ENCODE measurements at regions not wholly inside any gene's neighbourhood (a gene's known extent, or its start where the extent isn't known, plus 50 kb on each side); places are given as distances from the start of the nearest gene placed in this dataset.
"Not testable (repeated sequence)": the region's sequence is repeated elsewhere in the genome, so short reads cannot be mapped to it uniquely, and the experiment has no call there.

DNA sequence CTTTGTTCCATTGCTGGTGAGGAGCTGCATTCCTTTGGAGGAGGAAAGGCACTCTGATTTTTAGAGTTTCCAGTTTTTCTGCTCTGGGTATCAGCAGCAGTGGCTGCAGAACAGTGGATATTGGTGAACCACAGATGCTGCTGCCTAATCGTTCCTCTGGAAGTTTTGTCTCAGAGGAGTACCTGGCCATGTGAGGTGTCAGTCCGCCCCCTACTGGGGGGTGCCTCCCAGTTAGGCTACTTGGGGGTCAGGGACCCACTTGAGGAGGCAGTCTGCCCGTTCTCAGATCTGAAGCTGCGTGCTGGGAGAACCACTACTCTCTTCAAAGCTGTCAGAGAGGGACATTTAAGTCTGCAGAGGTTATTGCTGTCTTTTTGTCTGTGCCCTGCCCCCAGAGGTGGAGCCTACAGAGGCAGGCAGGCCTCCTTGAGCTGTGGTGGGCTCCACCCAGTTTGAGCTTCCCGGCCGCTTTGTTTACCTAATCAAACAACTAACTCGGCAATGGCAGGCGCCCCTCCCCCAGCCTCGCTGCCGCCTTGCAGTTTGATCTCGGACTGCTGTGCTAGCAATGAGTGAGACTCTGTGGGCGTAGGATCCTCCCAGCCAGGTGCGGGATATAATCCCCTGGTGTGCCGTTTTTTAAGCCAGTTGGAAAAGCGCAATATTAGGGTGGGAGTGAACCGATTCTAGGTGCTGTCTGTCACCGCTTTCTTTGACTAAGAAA, 467.3 kb upstream of the TBL1XR1 start:
- H3K27ac ChIP-seq (ENCODE audit: low read depth, low read length); H3K27me3 ChIP-seq (ENCODE audit: control insufficient read depth, insufficient read depth, low read length); H3K4me1 ChIP-seq (ENCODE audit: control insufficient read depth, insufficient read depth, low read length); H3K4me3 ChIP-seq (ENCODE audit: low read depth, low read length); H3K9ac ChIP-seq (ENCODE audit: low read length); H3K36me3 ChIP-seq (ENCODE audit: control insufficient read depth, insufficient read depth, low read length): not testable (repeated sequence)
- peaks cover 14% of the 10 kb centered on the region for H3K9me3 ChIP-seq (ENCODE audit: control insufficient read depth, insufficient read depth, low read depth, low read length)

DNA sequence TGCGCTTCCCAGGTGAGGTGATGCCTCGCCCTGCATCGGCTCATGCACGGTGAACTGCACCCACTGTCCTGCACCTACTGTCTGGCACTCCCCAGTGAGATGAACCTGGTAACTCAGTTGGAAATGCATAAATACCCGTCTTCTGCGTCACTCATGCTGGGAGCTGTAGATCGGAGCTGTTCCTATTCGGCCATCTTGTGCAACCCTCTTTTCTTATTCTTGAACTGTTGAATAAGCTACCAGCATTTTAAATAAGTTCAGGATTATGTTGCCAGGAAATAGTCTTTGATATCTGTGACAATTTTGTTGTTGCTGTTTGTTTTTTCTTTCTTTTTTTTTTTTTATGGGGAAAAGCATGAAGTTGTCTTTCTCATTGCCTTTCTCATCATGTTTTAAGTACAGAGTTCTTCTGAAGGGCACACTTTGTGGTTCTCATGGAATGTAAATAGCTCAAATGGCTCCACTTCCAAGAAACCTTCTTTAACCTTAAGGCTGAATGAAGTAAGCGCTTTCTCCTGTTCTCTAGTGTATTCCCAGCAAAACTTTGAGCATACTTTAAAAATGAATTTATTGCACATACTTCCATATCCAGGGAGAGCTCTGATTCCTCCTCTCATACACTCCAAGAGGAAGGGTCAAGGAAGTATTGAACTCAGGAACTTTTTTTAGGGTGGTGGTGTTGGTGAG, 468.0 kb upstream of the TBL1XR1 start:
- Histone ChIP-seq H3K36me3 (ENCODE audit: control insufficient read depth, insufficient read depth, low read length) (no peaks in the 10 kb centered on the region), H3K27ac (ENCODE audit: low read depth, low read length) (no peak overlapping the region), H3K27me3 (ENCODE audit: control insufficient read depth, insufficient read depth, low read length) (no peaks in the 10 kb centered on the region), H3K9ac (ENCODE audit: low read length) (no peak overlapping the region), H3K4me3 (ENCODE audit: low read depth, low read length) (no peak overlapping the region), H3K4me1 (ENCODE audit: control insufficient read depth, insufficient read depth, low read length) (no peaks in the 10 kb centered on the region), H3K9me3 (ENCODE audit: control insufficient read depth, insufficient read depth, low read depth, low read length) (peaks cover 14% of the 10 kb centered on the region)

DNA sequence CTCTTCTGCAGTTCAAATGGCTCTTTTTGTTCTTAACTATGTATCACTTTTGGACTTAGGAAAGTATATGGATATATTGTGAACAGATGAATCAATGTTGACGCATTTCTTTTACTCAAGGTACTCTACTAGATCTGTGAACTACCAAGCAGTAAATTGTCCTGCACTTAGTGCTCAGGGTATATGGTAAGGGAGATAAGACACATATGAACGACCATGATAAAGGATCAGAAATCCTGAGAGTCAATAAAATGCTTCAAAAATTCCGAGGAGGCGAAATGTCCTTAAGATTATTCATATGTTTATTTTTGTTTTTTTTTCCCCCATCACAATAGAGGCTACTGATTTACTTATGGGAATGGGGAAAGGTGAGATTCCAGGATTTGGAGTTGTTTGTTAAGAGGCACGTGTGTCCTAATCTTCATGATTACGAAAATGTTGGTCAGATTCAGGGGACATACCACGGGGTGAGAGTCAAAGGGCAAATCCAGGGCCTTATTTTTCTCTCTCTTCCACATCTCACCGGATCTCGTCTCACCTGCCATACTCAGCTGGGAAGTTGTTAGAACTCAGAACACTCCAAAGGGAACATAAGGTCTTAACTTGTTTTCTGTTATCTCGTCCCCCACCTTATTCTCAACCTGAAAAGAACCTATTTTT, 475.1 kb upstream of the TBL1XR1 start:
- Histone ChIP-seq H3K4me1 (ENCODE audit: control insufficient read depth, insufficient read depth, low read length) (no peaks in the 10 kb centered on the region), H3K27me3 (ENCODE audit: control insufficient read depth, insufficient read depth, low read length) (no peaks in the 10 kb centered on the region), H3K4me3 (ENCODE audit: low read depth, low read length) (no peak overlapping the region), H3K36me3 (ENCODE audit: control insufficient read depth, insufficient read depth, low read length) (no peaks in the 10 kb centered on the region), H3K9ac (ENCODE audit: low read length) (no peak overlapping the region), H3K27ac (ENCODE audit: low read depth, low read length) (no peak overlapping the region), H3K9me3 (ENCODE audit: control insufficient read depth, insufficient read depth, low read depth, low read length) (no peaks in the 10 kb centered on the region)

DNA sequence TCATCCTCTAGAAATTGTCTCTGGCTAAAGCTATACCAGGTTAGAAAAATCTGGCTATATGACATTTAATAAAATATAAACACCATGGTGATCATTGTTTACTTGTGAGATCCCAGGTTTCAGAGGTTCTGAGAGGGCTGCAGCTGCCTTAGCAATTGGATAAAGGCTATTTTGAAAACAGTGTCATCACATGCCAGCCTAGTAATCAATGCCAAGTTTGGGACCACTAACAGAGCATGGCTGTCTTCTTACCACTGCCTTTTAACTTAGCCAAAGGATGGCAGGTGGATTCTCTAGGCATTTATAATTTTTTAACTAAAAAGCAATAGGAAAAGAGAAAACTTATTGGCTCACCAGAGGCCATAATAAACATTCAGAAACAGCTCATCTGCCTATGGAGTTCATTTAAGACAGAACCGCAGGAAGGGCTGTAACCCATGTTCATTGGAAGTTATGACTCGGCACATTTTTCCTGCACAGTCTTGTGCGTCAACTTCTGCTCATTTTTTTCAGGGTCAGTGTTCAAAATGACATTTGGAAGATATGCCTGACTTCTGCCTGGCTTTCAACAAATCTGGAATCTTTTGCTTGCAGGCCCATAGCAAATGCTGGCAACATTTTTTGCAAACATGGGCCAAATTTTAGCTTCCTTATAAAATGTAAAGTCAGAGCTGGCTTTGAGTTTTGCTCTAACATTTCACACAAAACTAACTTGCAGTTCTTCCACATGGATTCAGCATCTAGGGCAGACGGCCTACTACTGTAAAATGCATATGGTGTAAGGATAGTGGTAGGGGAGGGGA, 476.0 kb upstream of the TBL1XR1 start:
- Histone ChIP-seq H3K36me3 (ENCODE audit: control insufficient read depth, insufficient read depth, low read length) (no peaks in the 10 kb centered on the region), H3K27ac (ENCODE audit: low read depth, low read length) (no peak overlapping the region), H3K27me3 (ENCODE audit: control insufficient read depth, insufficient read depth, low read length) (no peaks in the 10 kb centered on the region), H3K9me3 (ENCODE audit: control insufficient read depth, insufficient read depth, low read depth, low read length) (no peaks in the 10 kb centered on the region), H3K9ac (ENCODE audit: low read length) (no peak overlapping the region), H3K4me3 (ENCODE audit: low read depth, low read length) (no peak overlapping the region), H3K4me1 (ENCODE audit: control insufficient read depth, insufficient read depth, low read length) (no peaks in the 10 kb centered on the region)

DNA sequence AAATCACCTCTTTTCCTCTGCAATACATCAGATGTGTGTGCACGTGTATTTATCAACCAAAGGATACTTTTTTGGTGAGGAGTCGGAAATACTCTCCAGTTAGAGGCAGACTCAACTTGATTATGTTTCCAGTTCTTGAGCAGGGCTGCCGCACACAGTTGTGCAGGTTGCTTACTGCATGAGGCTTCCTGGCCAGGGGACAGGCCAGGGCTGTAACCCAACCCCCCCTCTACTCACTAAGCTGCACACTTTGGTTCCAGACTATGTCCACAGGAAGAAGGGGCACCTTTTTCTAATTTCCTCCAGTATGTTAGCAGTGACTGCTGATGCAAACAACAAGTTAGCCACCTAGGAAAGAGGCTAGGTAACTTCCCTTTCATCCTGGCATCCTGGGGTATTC, 476.9 kb upstream of the TBL1XR1 start:
- no peaks in the 10 kb centered on the region; the same call in 1 of the 2 replicates for H3K4me1 ChIP-seq (ENCODE audit: control insufficient read depth, insufficient read depth, low read length)
- H3K27ac ChIP-seq (ENCODE audit: low read depth, low read length), result no peak overlapping the region

DNA sequence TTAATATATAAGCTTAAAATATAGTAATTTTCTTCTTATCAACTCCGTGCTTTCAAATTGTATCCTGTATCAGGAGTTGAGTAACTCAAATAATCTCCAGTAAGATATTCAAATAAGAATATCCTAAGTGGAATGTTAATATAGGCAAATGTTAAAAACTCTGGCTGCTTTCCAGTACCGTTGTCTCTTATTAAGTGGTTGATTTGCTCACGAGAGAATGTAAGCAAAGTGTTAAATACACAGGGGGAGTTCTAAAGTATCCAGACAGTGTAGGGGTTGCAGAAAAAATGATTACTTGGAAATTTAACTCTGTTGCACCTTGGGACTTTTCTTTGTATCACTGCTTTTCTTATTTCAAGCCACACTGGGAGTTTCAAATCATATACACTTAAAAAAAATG, 478.9 kb upstream of the TBL1XR1 start:
- Histone ChIP-seq H3K4me3 (ENCODE audit: low read depth, low read length) (no peak overlapping the region), H3K9me3 (ENCODE audit: control insufficient read depth, insufficient read depth, low read depth, low read length) (no peaks in the 10 kb centered on the region), H3K36me3 (ENCODE audit: control insufficient read depth, insufficient read depth, low read length) (no peaks in the 10 kb centered on the region), H3K4me1 (ENCODE audit: control insufficient read depth, insufficient read depth, low read length) (peaks cover 3% of the 10 kb centered on the region; the same call in 1 of the 2 replicates), H3K27me3 (ENCODE audit: control insufficient read depth, insufficient read depth, low read length) (no peaks in the 10 kb centered on the region), H3K9ac (ENCODE audit: low read length) (no peak overlapping the region), H3K27ac (ENCODE audit: low read depth, low read length) (no peak overlapping the region)

More for the DNA sequence above, 476.9 kb upstream of the TBL1XR1 start:
- Histone ChIP-seq H3K9ac (ENCODE audit: low read length) (no peak overlapping the region), H3K9me3 (ENCODE audit: control insufficient read depth, insufficient read depth, low read depth, low read length) (no peaks in the 10 kb centered on the region), H3K4me3 (ENCODE audit: low read depth, low read length) (no peak overlapping the region), H3K27me3 (ENCODE audit: control insufficient read depth, insufficient read depth, low read length) (no peaks in the 10 kb centered on the region), H3K36me3 (ENCODE audit: control insufficient read depth, insufficient read depth, low read length) (no peaks in the 10 kb centered on the region)

DNA sequence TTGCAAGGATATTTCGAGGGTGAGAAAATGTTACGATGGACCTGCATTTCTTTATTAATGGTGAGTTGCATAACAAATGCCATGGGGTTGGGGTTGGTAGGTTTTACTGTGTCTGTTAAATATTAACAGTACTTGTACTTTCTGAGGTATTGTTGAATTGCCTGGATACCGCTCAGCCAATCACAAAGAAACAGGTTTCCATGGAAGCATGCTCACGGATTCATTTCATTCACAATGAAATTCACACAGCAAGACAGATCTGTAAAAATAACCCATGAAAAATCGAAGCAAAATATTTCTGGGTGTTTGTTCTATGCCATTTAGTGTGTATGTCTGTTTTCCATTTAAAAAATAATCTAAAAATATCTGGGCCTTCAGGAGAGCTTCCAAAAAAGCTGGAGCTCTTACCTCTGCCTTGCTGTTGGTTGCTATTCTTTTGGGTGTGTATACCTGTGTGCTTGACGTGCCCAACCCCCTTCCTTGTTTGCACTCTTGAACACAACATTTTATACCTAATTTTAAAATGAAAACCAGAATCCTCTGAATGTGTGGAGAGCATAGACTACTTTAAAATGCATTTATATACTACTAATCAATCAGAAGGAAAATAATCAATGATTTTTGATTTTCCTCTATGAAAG, 479.8 kb upstream of the TBL1XR1 start:
- no peaks in the 10 kb centered on the region for H3K27me3 ChIP-seq (ENCODE audit: control insufficient read depth, insufficient read depth, low read length)
- H3K4me1 ChIP-seq (ENCODE audit: control insufficient read depth, insufficient read depth, low read length), result peaks cover 3% of the 10 kb centered on the region; the same call in 1 of the 2 replicates
- no peak overlapping the region for H3K9ac ChIP-seq (ENCODE audit: low read length)
- no peak overlapping the region for H3K4me3 ChIP-seq (ENCODE audit: low read depth, low read length)
- H3K9me3 ChIP-seq (ENCODE audit: control insufficient read depth, insufficient read depth, low read depth, low read length), result no peaks in the 10 kb centered on the region
- no peak overlapping the region for H3K27ac ChIP-seq (ENCODE audit: low read depth, low read length)
- no peaks in the 10 kb centered on the region for H3K36me3 ChIP-seq (ENCODE audit: control insufficient read depth, insufficient read depth, low read length)

DNA sequence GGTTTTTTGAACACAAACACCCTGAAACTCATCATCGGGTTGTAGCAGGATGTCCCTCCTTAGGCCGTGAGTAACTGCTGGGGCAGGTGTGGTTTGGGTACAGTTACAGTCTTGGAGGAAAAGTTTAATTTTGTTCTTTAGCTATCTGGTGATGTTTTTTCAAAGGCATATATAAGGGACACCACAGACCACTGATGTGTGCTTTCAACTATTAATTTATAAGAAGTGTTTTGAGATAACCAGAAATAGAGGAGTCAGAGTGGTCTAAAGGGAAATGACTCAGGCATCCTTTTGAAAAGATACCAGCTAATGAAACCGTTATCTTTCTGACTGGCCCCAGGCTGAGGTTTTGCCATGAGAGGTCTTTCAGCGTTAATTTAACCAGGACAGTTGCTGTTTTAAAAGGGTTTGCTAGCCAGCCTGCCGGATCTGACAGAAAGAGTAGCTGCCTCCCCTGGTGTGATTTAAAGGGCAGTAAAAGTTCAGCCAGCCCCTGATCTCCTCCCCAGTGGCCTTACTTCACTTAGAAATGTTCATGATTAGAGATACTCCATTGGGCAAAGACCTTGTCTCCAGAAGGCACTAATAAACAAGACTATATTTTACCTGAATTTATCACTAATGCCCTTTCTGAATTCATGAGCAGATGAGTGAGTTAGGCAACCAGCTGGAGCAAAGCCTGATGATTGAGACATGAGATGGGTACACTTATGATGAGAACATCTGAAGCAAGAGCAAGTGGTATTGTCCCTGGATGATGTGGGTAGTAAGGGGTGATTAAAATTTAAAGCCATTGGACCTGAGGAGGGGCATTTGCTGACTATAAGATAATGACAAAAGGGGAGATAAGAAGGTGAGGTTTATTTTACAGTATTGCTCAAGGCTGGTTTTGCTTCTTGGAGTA, 482.5 kb upstream of the TBL1XR1 start:
- no peaks in the 10 kb centered on the region for H3K9me3 ChIP-seq (ENCODE audit: control insufficient read depth, insufficient read depth, low read depth, low read length)
- no peak overlapping the region for H3K9ac ChIP-seq (ENCODE audit: low read length)
- no peaks in the 10 kb centered on the region for H3K36me3 ChIP-seq (ENCODE audit: control insufficient read depth, insufficient read depth, low read length)
- H3K4me3 ChIP-seq (ENCODE audit: low read depth, low read length), result no peak overlapping the region
- peaks cover 3% of the 10 kb centered on the region; the same call in 1 of the 2 replicates for H3K4me1 ChIP-seq (ENCODE audit: control insufficient read depth, insufficient read depth, low read length)
- H3K27me3 ChIP-seq (ENCODE audit: control insufficient read depth, insufficient read depth, low read length), result no peaks in the 10 kb centered on the region
- H3K27ac ChIP-seq (ENCODE audit: low read depth, low read length), result no peak overlapping the region

DNA sequence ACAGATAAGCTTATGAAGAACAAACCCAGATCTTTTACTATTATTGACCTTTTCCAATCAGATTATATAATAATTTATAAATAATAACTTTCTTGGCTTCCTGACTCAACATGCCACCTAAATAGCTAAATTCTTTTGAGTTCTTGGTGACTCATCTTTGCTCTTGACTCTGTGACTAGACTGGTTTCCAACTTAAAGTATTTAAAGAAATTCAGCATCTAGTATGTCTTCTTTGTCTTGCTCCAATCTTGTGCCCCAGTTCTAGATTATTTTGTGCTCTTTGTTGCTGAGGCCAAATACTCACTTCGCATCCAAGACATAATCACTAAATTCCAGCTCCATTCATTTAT, 483.2 kb upstream of the TBL1XR1 start:
- Histone ChIP-seq H3K4me1 (ENCODE audit: control insufficient read depth, insufficient read depth, low read length) (peaks cover 3% of the 10 kb centered on the region; the same call in 1 of the 2 replicates), H3K36me3 (ENCODE audit: control insufficient read depth, insufficient read depth, low read length) (no peaks in the 10 kb centered on the region), H3K4me3 (ENCODE audit: low read depth, low read length) (no peak overlapping the region), H3K27ac (ENCODE audit: low read depth, low read length) (no peak overlapping the region), H3K9ac (ENCODE audit: low read length) (no peak overlapping the region), H3K27me3 (ENCODE audit: control insufficient read depth, insufficient read depth, low read length) (no peaks in the 10 kb centered on the region), H3K9me3 (ENCODE audit: control insufficient read depth, insufficient read depth, low read depth, low read length) (no peaks in the 10 kb centered on the region)

DNA sequence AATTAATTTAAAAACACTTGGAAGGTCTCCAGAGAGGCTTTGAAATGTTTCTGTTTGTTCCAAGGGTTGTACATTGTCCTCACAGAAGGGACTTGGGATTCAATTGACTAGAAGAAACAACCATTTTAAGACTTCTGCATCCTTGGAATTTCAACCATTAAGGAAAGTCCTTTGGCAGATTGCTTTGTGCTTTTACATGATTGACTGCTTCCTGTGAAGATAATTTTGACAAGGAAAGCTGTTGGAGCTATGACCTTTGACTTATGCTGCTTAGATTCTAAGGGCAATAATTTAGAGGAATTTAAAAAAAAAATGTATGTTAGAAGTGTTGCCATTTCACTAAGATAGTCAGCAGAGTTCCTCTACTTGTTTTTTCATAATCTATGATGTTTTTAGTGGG, 483.9 kb upstream of the TBL1XR1 start:
- no peaks in the 10 kb centered on the region for H3K27me3 ChIP-seq (ENCODE audit: control insufficient read depth, insufficient read depth, low read length)
- H3K9ac ChIP-seq (ENCODE audit: low read length), result no peak overlapping the region
- no peak overlapping the region for H3K27ac ChIP-seq (ENCODE audit: low read depth, low read length)
- no peaks in the 10 kb centered on the region for H3K9me3 ChIP-seq (ENCODE audit: control insufficient read depth, insufficient read depth, low read depth, low read length)
- no peak overlapping the region for H3K4me3 ChIP-seq (ENCODE audit: low read depth, low read length)
- H3K36me3 ChIP-seq (ENCODE audit: control insufficient read depth, insufficient read depth, low read length), result no peaks in the 10 kb centered on the region
- H3K4me1 ChIP-seq (ENCODE audit: control insufficient read depth, insufficient read depth, low read length), result peaks cover 3% of the 10 kb centered on the region; the same call in 1 of the 2 replicates

All from HUES6 (cell line).